BLaER1 treated with 17β-estradiol and CSF1 and Interleukin-3, amounts not matched to agents 10 nM and 100 nM (cell line): ENCODE measurements at regions not wholly inside any gene's neighbourhood (a gene's known extent, or its start where the extent isn't known, plus 50 kb on each side); places are given as distances from the start of the nearest gene placed in this dataset.

ENCODE experiments used
- H3K27ac ChIP-seq, 11 experiments: shearing (Covaris generic); formaldehyde crosslinking; 2 replicates each; pipeline ENCODE4 v1.8.1; 2022
- H3K27me3 ChIP-seq, 11 experiments: shearing (Covaris generic); formaldehyde crosslinking; 2 replicates each; pipeline ENCODE4 v1.8.1; 2022
- H3K36me3 ChIP-seq, 11 experiments: shearing (Covaris generic); formaldehyde crosslinking; 2 replicates each; pipeline ENCODE4 v1.8.1; 2022
- H3K4me1 ChIP-seq, 10 experiments: shearing (Covaris generic); formaldehyde crosslinking; 2 replicates each; pipeline ENCODE4 v1.8.1; 2022
- H3K4me2 ChIP-seq, 11 experiments: shearing (Covaris generic); formaldehyde crosslinking; 2 replicates each; pipeline ENCODE4 v1.8.1; 2022
- H3K4me3 ChIP-seq, 10 experiments: shearing (Covaris generic); formaldehyde crosslinking; 2 replicates each; pipeline ENCODE4 v1.8.1; 2022
- H3K9ac ChIP-seq, 11 experiments: shearing (Covaris generic); formaldehyde crosslinking; 2 replicates each; pipeline ENCODE4 v1.8.1; 2022
- H3K9me3 ChIP-seq, 11 experiments: shearing (Covaris generic); formaldehyde crosslinking; replicated peaks in 1 of 11; 2 replicates each; pipeline ENCODE4 v1.8.1; 2022
- H4K20me1 ChIP-seq, 11 experiments: shearing (Covaris generic); formaldehyde crosslinking; 2 replicates each; pipeline ENCODE4 v1.8.1; 2022
- Cebpa-rat ChIP-seq, 11 experiments: shearing (Covaris generic); IDR thresholded peaks; 2 replicates each; pipeline ENCODE4 v1.8.1; 2022

DNA sequence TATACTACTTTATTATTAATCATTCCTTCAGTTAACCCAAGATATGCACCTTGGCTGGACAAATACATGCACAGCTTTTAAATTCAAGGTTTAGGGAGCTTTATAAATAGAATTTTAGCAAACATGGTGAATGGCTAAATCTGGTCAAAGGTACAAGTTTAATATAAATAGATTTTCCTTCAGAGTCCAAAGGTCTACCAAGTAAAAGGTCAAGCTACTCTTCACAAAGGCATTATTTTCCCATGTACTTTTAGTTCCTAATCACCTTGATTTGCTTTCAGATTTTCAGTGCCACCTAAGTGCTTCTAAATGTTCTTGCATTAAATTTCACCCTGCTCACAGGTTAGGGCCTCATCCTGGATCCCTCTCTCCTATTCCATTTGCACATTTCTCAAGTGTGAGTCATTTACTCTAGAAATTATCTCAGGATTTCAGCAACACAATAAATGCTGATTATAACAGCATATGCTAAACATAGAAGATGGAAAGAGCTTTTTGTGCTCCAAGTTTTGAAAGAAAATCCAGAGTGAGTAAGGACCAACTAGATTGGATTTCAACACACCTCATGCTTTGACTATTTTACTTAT is 459.4 kb upstream of the ITGA1 start:
- H3K27ac ChIP-seq = no peak overlapping the region
- no peaks in the 10 kb centered on the region for H3K4me1 ChIP-seq
- H3K36me3 ChIP-seq = no peaks in the 10 kb centered on the region
- no peak overlapping the region for H3K9ac ChIP-seq
- TF ChIP-seq Cebpa-rat (IDR thresholded peaks at IDR 0.05) = no peak
- H3K27me3 ChIP-seq = no peaks in the 10 kb centered on the region
- no peak overlapping the region for H3K4me2 ChIP-seq
- no peak overlapping the region for H3K4me3 ChIP-seq
- no peaks in the 10 kb centered on the region for H3K9me3 ChIP-seq
- H4K20me1 ChIP-seq = no peaks in the 10 kb centered on the region

DNA sequence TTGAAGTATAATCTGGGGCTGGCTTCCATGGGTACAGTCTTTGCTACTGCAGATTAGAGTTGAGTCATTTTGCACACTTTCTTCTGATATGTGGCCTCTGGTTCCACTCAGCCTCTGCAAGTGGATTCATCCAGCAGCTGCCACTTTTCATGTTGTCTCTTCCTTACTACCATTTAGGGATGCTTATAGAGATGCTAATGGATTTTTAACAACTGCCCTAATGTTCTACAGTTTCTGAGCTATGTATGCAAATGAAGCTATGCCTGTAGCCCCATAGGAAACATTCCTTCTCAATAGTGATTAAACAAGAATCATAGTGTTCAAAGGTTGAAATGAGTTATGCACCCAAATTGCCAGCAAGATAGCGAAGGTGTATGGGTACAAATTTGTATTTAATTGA is 456.0 kb upstream of the ITGA1 start:
- peaks cover 0 to 2% (median 0%) of the 10 kb centered on the region in 11 experiments; a peak in 2 of 22 replicates for H3K9me3 ChIP-seq
- H3K4me2 ChIP-seq = no peak overlapping the region
- TF ChIP-seq Cebpa-rat (IDR thresholded peaks at IDR 0.05) = no peak
- H3K27me3 ChIP-seq = no peaks in the 10 kb centered on the region
- no peaks in the 10 kb centered on the region for H4K20me1 ChIP-seq
- H3K36me3 ChIP-seq = no peaks in the 10 kb centered on the region
- no peak overlapping the region for H3K27ac ChIP-seq
- no peak overlapping the region for H3K4me3 ChIP-seq
- H3K4me1 ChIP-seq = no peaks in the 10 kb centered on the region
- no peak overlapping the region for H3K9ac ChIP-seq

DNA sequence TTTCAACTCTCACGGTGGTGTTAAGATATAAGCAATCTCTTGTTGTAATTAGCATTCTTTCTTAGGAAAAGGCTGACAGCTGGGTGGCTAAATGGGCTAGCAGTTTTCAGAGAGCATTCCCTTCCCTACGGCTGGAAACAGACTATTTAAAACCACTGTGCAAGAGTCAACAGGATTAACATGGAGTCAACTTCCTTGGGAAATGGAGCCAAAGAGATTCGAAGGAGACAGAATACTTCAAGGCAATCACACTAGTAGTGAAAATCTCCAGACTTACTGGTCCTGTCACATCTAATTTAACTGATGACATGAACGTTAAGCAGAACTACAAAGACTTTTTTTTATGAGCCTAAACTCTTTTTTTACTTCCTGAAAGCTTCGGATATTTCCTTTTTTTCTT is 453.3 kb upstream of the ITGA1 start:
- H3K27ac ChIP-seq = no peak overlapping the region
- H3K4me2 ChIP-seq = no peak overlapping the region
- H3K4me1 ChIP-seq = no peaks in the 10 kb centered on the region
- no peaks in the 10 kb centered on the region for H4K20me1 ChIP-seq
- no peak for TF ChIP-seq Cebpa-rat (IDR thresholded peaks at IDR 0.05)
- H3K27me3 ChIP-seq = no peaks in the 10 kb centered on the region
- H3K9me3 ChIP-seq = peaks cover 0 to 5% (median 0%) of the 10 kb centered on the region in 11 experiments; a peak in 2 of 22 replicates
- H3K9ac ChIP-seq = no peak overlapping the region
- H3K4me3 ChIP-seq = no peak overlapping the region
- no peaks in the 10 kb centered on the region for H3K36me3 ChIP-seq

DNA sequence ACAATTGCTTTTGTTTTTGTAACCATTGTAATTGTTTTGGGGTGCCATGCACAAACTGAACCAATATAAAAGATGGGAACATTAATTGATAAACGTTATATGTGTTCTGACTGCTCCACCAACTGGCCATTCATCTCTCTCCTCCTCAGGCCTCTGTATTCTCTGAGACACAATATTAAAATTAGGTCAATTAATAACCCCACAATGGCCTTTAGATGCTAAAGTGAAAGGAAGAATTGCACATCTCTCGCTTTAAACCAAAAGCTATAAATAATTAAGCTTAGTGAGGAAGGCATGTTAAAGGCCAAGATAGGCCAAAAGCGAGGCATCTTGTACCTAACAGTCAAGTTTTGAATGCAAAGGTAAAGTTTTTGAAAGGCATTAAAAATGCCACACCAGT is 448.4 kb upstream of the ITGA1 start:
- TF ChIP-seq Cebpa-rat (IDR thresholded peaks at IDR 0.05) = no peak
- H3K4me1 ChIP-seq = peaks cover 0 to 7% (median 0%) of the 10 kb centered on the region in 10 experiments; a peak in 4 of 20 replicates

DNA sequence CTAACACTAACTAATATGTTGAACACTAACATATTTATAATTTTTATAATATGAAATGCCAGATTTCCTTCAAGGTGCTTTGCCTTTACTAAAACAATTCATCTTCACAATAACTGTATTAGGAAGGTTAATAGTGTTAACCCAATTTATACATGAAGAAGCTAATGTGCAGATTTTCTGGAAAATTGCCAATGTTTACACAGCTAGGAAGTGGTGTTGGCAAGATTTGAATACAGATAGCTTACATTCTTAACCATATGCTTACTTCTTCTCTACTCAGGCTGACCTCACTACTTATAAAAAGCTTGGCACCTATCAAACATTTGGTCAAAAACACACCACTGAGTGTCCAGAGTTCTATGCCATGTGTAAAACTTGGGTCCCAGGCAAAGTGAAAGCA is 445.4 kb upstream of the ITGA1 start:
- no peak for TF ChIP-seq Cebpa-rat (IDR thresholded peaks at IDR 0.05)
- H4K20me1 ChIP-seq = no peaks in the 10 kb centered on the region

More for the DNA sequence above, 448.4 kb upstream of the ITGA1 start:
- Histone ChIP-seq H3K9me3 (peaks cover 0 to 5% (median 0%) of the 10 kb centered on the region in 11 experiments; a peak in 2 of 22 replicates), H3K4me3 (no peak overlapping the region), H3K9ac (no peak overlapping the region), H3K4me2 (no peak overlapping the region), H3K36me3 (no peaks in the 10 kb centered on the region), H3K27ac (no peak overlapping the region), H3K27me3 (no peaks in the 10 kb centered on the region), H4K20me1 (no peaks in the 10 kb centered on the region)

DNA sequence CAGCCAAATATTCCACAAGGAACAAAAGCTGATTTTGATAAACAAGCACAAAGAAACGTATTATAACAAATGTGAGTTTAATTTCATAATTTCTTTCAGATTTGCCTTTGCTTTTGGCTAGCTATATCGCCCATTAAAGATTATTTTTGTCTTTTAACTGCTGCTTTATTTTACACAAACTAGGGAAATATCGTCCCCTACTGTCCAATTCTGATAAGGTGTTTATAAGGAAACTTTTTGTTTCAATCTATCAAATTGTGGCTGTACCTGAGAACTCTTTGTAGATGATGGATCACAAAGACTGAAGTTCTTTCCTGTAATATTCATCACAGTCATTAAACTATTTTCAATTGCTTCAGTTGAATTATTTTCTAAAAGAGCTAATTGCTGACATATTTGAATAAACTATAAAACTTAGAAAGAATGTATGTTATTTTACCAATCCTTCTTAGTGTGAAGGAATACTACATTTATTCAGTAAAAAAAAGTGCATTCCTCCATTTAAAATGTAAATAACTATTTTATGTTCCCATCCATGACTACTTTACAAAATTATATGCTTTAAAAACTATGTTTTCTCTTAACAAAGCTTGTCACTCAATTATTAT is 431.3 kb upstream of the ITGA1 start:
- no peaks in the 10 kb centered on the region for H4K20me1 ChIP-seq
- TF ChIP-seq Cebpa-rat (IDR thresholded peaks at IDR 0.05) = no peak
- H3K9ac ChIP-seq = no peak overlapping the region
- no peak overlapping the region for H3K27ac ChIP-seq
- peaks cover 0 to 4% (median 0%) of the 10 kb centered on the region in 10 experiments; a peak in 1 of 20 replicates for H3K4me1 ChIP-seq
- no peak overlapping the region for H3K4me3 ChIP-seq
- H3K27me3 ChIP-seq = no peaks in the 10 kb centered on the region
- no peaks in the 10 kb centered on the region for H3K9me3 ChIP-seq
- no peak overlapping the region for H3K4me2 ChIP-seq
- H3K36me3 ChIP-seq = no peaks in the 10 kb centered on the region

More for the DNA sequence above, 445.4 kb upstream of the ITGA1 start:
- Histone ChIP-seq H3K4me2 (no peak overlapping the region), H3K4me1 (peaks cover 0 to 7% (median 0%) of the 10 kb centered on the region in 10 experiments; a peak in 4 of 20 replicates), H3K36me3 (no peaks in the 10 kb centered on the region), H3K9ac (no peak overlapping the region), H3K4me3 (no peak overlapping the region), H3K27ac (no peak overlapping the region), H3K27me3 (no peaks in the 10 kb centered on the region), H3K9me3 (no peaks in the 10 kb centered on the region)

DNA sequence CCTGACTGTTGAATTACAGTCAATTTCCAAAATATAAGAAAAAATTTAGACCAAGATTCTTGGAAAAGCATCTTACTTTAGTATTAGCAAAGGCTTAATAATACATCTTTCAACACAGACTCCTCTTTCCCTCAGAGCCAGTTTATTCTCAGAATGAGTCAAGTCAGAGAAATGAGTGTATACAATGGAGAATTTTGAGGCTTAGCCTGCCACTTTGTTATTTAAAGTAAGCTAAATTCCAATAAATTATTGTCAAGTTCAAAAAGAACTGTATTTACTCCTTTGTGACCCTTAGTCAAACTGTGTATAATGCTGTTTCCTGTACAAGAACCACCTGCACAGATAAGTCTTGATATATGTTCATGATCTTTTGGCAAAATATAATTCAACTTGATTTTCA is 428.5 kb upstream of the ITGA1 start:
- no peak for TF ChIP-seq Cebpa-rat (IDR thresholded peaks at IDR 0.05)
- Histone ChIP-seq H3K36me3 (no peaks in the 10 kb centered on the region), H3K4me2 (no peak overlapping the region), H3K27ac (no peak overlapping the region), H3K4me3 (no peak overlapping the region), H3K9me3 (no peaks in the 10 kb centered on the region), H3K4me1 (peaks cover 0 to 4% (median 0%) of the 10 kb centered on the region in 10 experiments; a peak in 1 of 20 replicates), H3K27me3 (no peaks in the 10 kb centered on the region), H3K9ac (no peak overlapping the region), H4K20me1 (no peaks in the 10 kb centered on the region)

DNA sequence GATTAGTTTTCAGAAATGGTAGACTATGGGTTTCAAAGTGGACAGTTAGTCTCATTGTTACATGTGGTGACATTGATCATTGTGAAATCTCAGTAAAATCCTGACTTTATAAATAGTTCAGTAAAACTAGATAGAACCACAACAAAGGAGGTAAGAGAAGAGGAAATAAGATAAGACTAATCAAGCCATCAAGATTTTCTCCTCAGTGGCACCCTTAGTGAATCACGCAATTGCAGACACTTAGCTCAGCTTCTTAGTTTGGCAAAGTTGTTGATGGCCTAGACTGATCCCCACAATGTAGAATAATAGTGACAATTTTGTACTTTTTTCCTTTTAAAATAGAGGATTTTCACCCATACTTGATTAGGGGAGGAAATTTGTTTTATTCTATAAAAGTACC is 426.7 kb upstream of the ITGA1 start:
- H3K9ac ChIP-seq = no peak overlapping the region
- H3K27ac ChIP-seq = no peak overlapping the region
- H3K4me3 ChIP-seq = no peak overlapping the region
- H3K36me3 ChIP-seq = no peaks in the 10 kb centered on the region
- TF ChIP-seq Cebpa-rat (IDR thresholded peaks at IDR 0.05) = no peak
- no peaks in the 10 kb centered on the region for H4K20me1 ChIP-seq
- no peaks in the 10 kb centered on the region for H3K27me3 ChIP-seq
- H3K4me1 ChIP-seq = peaks cover 0 to 4% (median 0%) of the 10 kb centered on the region in 10 experiments; a peak in 1 of 20 replicates
- H3K4me2 ChIP-seq = peak overlapping the region in 2 of 11 experiments; percentile 17 to 33; a peak in 1 of 22 replicates
- no peaks in the 10 kb centered on the region for H3K9me3 ChIP-seq

DNA sequence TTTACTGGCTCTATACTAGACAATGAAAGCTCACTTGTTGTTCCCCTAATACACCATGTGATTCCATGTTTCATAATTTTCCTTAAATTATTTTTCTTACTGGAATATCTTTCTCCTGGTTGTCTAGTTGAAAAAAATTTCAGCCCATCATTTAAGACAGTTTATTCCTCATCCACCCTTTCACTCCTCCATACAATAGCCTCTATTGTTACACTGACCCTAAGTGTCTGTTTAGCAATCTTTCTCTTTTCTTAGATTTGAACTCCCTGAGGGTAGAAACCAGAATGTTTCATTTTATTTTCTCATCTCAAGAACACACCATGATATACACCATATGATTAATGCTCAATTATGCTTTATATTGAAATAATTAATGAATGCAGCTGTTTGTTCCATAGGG is 413.4 kb upstream of the ITGA1 start:
- no peak for TF ChIP-seq Cebpa-rat (IDR thresholded peaks at IDR 0.05)
- no peaks in the 10 kb centered on the region for H3K9me3 ChIP-seq
- no peak overlapping the region for H3K27ac ChIP-seq
- no peaks in the 10 kb centered on the region for H4K20me1 ChIP-seq
- H3K4me3 ChIP-seq = no peak overlapping the region
- H3K4me2 ChIP-seq = no peak overlapping the region
- no peaks in the 10 kb centered on the region for H3K4me1 ChIP-seq
- no peaks in the 10 kb centered on the region for H3K36me3 ChIP-seq
- H3K9ac ChIP-seq = no peak overlapping the region
- H3K27me3 ChIP-seq = no peaks in the 10 kb centered on the region

DNA sequence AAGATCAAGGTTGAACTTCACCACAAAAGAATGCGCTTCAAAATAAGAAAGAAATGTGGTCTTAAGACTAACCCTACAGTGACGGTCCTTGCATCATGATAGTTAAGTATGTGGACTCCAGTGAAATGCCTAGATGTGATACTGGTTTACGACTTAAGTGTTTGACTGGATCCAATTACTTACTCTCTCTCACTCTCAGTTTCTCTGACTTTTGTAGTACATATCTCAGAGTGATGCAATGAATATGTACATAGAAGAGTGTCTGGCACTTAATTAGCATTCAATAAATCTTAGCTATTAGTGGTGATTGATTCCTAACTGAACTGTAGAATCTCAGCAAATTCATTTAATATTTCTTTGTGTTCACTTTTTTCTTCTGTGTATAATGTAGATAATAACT is 411.7 kb upstream of the ITGA1 start:
- no peaks in the 10 kb centered on the region for H3K27me3 ChIP-seq
- H3K27ac ChIP-seq = no peak overlapping the region
- H3K9ac ChIP-seq = no peak overlapping the region
- no peaks in the 10 kb centered on the region for H4K20me1 ChIP-seq
- H3K4me3 ChIP-seq = no peak overlapping the region
- TF ChIP-seq Cebpa-rat (IDR thresholded peaks at IDR 0.05) = no peak
- no peaks in the 10 kb centered on the region for H3K9me3 ChIP-seq
- H3K36me3 ChIP-seq = no peaks in the 10 kb centered on the region
- H3K4me1 ChIP-seq = no peaks in the 10 kb centered on the region
- H3K4me2 ChIP-seq = no peak overlapping the region
